Embryonic facial prominence (tissue), 1 donor: ENCODE measurements at regions not wholly inside any gene's neighbourhood (a gene's known extent, or its start where the extent isn't known, plus 50 kb on each side); places are given as distances from the start of the nearest gene placed in this dataset.
A peak's percentile ranks its signal among the peaks of the same experiment; 100 is the strongest.
"Not testable (repeated sequence)": the region's sequence is repeated elsewhere in the genome, so short reads cannot be mapped to it uniquely, and the experiment has no call there.

Experiments
- DNase-seq: peaks from one replicate; pipeline ENCODE4 v3.0.0-alpha.2; 2016; ENCODE audit errors: extremely low spot score

DNA sequence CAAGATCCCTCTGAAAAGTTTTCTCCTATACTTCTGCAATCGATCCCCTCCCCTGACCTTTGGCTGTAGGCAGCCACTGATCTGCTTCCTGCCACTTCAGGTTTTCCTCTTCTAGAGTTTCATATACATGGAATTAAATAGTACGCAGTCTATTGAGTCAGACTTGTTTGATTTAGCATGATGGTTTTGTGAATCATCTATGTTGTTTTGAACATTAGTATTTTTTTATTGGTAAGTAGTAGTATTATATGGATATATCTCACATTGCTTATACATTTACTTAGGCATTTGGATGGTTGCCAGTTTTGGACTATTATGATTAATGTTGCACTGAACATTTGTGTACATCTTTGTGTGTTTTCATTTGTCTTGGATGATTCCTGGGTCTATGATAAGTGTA is 518.0 kb downstream of the CD109 start:
- no peak for DNase-seq

DNA sequence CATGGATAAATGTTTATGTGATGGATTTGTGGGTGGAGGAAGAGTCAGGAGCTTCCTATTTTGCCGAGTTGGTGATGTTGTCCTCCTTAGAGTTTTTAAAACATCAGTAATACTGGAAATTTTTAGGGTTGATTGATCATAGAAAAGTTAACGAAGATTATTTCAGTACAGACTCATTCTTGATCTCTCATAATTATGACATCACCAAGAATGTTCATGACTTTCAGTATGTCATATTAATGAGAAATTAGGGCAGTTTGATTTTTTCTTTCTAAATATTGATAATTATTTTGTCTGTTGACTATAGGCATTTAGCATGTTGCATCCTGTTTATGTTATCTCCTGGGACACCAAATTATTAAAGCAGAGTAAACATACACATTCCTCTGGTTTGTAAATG is 512.2 kb downstream of the CD109 start:
- no peak for DNase-seq

GRCh38 chr6:74199215-74199915 is 503.4 kb downstream of the CD109 start:
- no peak for DNase-seq

GRCh38 chr6:74197310-74197709 is 501.3 kb downstream of the CD109 start:
- no peak for DNase-seq

- DNase-seq = no peak
Measured at GRCh38 chr6:74187811-74188210, 491.8 kb downstream of the CD109 start.

GRCh38 chr6:74182992-74183391 is 487.0 kb downstream of the CD109 start:
- no peak for DNase-seq

GRCh38 chr6:74181471-74181870 is 485.5 kb downstream of the CD109 start:
- DNase-seq = no peak

- DNase-seq = no peak
Measured at GRCh38 chr6:74177506-74177905, 481.5 kb downstream of the CD109 start.

- not testable (repeated sequence) for DNase-seq
Measured at GRCh38 chr6:74170550-74170949, 474.5 kb downstream of the CD109 start.

DNA sequence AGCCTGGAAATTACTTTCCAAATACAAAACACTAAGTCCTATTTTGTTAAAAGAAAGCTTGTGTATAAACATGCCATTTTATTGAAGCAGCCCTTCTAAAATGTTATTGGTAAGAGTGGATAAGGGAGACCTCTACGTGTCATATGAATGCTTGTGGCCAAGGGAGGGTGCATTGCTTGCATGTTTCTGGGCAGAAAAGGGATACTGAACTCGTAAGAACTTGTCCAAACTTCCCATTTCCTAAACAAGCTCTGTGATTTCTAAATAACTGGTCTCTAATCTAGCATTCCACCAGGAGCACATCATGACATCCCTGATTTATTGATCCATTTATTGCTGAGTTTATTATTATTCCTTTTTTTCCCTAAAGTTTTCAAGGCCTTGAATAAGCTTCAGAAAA is 474.1 kb downstream of the CD109 start:
- no peak for DNase-seq

- no peak for DNase-seq
Measured at GRCh38 chr6:74167976-74168375, 472.0 kb downstream of the CD109 start.

GRCh38 chr6:74167511-74167910 is 471.5 kb downstream of the CD109 start:
- no peak for DNase-seq

DNA sequence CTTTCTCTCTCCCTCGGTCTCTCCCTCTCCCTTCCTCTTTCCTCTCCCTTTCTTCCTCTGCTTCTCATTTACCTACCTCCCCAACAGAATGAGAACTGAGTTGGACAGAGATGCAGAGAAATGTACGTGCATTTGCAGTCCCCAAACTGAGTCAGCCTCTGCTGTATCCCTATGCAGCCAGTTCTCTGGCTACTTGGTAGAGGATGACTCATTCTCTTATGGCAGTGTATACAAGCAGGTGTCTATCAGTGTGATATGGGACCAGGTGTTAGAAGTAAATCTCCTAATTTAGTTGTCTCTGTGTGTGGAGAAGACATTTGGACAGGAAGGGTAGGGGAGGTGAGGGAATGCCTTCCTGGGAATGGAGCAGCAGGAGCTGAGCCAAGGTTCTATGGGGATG is 470.8 kb downstream of the CD109 start:
- no peak for DNase-seq

- DNase-seq = no peak
Measured at GRCh38 chr6:74161380-74161779, 465.4 kb downstream of the CD109 start.

GRCh38 chr6:74152096-74152675 is 456.2 kb downstream of the CD109 start:
- DNase-seq = peak; percentile 12

- DNase-seq = no peak
Measured at GRCh38 chr6:74145931-74146330, 449.9 kb downstream of the CD109 start.

DNA sequence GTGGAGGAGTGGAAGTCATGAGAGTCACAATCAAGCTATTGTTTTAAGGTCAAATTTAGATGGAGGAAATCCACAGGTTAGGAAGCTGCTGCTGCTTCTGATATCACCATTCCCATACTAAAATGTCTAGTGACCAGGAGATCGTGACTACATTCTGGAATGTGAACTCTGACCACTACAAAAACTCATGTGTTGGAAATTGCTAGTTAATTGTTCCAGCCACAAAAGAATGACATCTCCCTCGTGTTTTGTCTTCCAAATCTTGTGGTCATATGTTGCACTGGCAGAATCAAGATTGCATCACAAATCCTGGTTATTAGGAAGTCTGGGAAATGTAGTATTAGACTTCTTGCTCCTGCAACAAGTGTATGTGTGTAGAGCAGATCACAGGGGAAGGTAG is 441.9 kb downstream of the CD109 start:
- no peak for DNase-seq

GRCh38 chr6:74134327-74134726 is 438.3 kb downstream of the CD109 start:
- DNase-seq = no peak

GRCh38 chr6:74133073-74133472 is 437.1 kb downstream of the CD109 start:
- DNase-seq = no peak

DNA sequence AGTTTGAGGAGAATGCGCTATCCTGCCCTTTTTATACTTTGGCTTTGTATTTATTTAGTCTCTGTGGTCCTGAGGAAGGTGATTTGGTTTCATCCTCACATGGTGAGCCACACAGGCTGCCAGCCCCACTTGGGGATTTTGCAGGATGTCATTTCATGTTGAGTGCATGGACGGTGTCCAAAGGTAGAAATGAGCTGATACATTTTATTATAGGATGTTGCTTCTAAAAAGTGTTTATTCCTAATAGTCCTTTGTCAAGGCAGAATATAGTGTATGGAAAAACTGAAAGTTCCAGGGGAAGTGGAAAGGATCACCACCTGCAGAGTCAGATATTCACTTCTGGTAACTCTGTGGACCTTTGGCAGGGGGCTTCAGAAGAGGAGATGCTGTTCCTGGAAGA is 434.6 kb downstream of the CD109 start:
- no peak for DNase-seq

- DNase-seq = no peak
Measured at GRCh38 chr6:74128536-74128935, 432.5 kb downstream of the CD109 start.

GRCh38 chr6:74117113-74117512 is 421.1 kb downstream of the CD109 start:
- no peak for DNase-seq

- DNase-seq = no peak
Measured at GRCh38 chr6:74115674-74116073, 419.7 kb downstream of the CD109 start.

- DNase-seq = no peak
Measured at GRCh38 chr6:74114428-74114827, 418.4 kb downstream of the CD109 start.
